Peyer's patch (tissue), 4 donors: ENCODE measurements at regions not wholly inside any gene's neighbourhood (a gene's known extent, or its start where the extent isn't known, plus 50 kb on each side); places are given as distances from the start of the nearest gene placed in this dataset.
"Not testable (repeated sequence)": the region's sequence is repeated elsewhere in the genome, so short reads cannot be mapped to it uniquely, and the experiment has no call there.

Experiments
- DNase-seq, 3 donors: peaks; one replicate each; pipeline ENCODE4 v3.0.0-alpha.2; 2017 to 2019
- H3K27ac ChIP-seq, 4 donors: fragments of 200-600 bp; sonication (generic); one replicate each; pipeline ENCODE4 v1.5.1; 2016 to 2019
- H3K27me3 ChIP-seq, 2 donors: fragments of 200-600 bp; sonication (generic); one replicate each; pipeline ENCODE4 v1.5.1; 2019
- H3K36me3 ChIP-seq, 3 donors: fragments of 200-600 bp; sonication (generic); one replicate each; pipeline ENCODE4 v1.5.1; 2016 to 2019
- H3K4me1 ChIP-seq, 4 donors: fragments of 200-600 bp; sonication (generic); one replicate each; pipeline ENCODE4 v1.5.1; 2016 to 2019
- H3K4me3 ChIP-seq, 4 donors: fragments of 200-600 bp; sonication (generic); 1 replicate in 3 of 4; 2 replicates in 1 of 4; pipeline ENCODE4 v1.5.1; 2016 to 2019; ENCODE audit warnings: mild to moderate bottlenecking in 1 of 4
- H3K9me3 ChIP-seq, 4 donors: fragments of 200-600 bp; sonication (generic); one replicate each; pipeline ENCODE4 v1.5.1; 2016 to 2019; ENCODE audit warnings: mild to moderate bottlenecking in 1 of 4
- POLR2A ChIP-seq, 2 donors: fragments of 450-650 bp; IDR thresholded peaks; one replicate each; pipeline ENCODE4 v1.5.1; 2017; ENCODE audit warnings: antibody characterized with exemption in 2 of 2, mild to moderate bottlenecking in 2 of 2, moderate library complexity in 2 of 2
- TF ChIP-seq, protein P1 (sequence below), 6 experiments: fragments of 450-650 bp in 4 of 6; fragments of 200-600 bp in 2 of 6; sonication (generic) in 1 of 6; IDR thresholded peaks; one replicate each; pipeline ENCODE4 v1.5.1; 2017 to 2019; ENCODE audit warnings: antibody characterized with exemption in 6 of 6, mild to moderate bottlenecking in 3 of 6, moderate library complexity in 1 of 6

DNA sequence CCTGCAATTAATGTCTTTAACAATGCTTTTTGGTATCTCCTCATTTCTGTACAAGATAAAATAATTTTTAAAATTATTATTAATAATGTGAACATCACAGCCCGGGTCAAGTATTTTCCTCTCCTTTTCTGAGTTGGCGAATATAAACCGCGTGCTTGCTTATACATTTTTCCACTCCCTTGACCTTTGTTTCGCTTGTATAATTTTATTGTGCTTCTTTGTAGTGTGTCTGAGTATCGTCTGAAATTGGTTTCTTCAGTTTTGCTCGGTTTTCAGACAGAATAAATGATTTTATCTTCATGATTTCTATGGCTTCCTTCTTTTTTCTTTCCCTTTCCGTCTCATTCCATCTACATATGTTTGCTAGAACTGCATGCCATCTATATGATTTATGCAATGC, 448.5 kb downstream of the MAT2B start:
- Histone ChIP-seq H3K27me3 (no peaks in the 10 kb centered on the region), H3K4me3 (no peak overlapping the region), H3K4me1 (no peaks in the 10 kb centered on the region), H3K36me3 (no peaks in the 10 kb centered on the region), H3K27ac (no peak overlapping the region), H3K9me3 (no peaks in the 10 kb centered on the region)
- TF ChIP-seq, protein P1, sequence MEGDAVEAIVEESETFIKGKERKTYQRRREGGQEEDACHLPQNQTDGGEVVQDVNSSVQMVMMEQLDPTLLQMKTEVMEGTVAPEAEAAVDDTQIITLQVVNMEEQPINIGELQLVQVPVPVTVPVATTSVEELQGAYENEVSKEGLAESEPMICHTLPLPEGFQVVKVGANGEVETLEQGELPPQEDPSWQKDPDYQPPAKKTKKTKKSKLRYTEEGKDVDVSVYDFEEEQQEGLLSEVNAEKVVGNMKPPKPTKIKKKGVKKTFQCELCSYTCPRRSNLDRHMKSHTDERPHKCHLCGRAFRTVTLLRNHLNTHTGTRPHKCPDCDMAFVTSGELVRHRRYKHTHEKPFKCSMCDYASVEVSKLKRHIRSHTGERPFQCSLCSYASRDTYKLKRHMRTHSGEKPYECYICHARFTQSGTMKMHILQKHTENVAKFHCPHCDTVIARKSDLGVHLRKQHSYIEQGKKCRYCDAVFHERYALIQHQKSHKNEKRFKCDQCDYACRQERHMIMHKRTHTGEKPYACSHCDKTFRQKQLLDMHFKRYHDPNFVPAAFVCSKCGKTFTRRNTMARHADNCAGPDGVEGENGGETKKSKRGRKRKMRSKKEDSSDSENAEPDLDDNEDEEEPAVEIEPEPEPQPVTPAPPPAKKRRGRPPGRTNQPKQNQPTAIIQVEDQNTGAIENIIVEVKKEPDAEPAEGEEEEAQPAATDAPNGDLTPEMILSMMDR (IDR thresholded peaks at IDR 0.05), result no peak
- TF ChIP-seq POLR2A (IDR thresholded peaks at IDR 0.05), result no peak
- no peak for DNase-seq

DNA sequence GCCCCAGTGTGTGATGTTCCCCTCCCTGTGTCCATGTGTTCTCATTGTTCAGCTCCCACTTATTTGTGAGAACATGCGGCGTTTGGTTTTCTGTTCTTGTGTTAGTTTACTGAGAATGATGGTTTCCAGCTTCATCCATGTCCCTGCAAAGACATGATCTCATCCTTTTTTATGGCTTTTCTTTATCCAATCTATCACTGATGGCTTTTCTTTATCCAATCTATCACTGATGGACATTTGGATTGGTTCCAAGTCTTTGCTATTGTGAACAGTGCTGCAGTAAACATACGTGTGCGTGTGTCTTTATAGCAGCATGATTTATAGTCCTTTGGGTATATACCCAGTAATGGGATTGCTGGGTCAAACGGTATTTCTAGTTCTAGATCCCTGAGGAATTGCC, 455.8 kb downstream of the MAT2B start:
- H3K36me3 ChIP-seq, H3K4me3 ChIP-seq, H3K9me3 ChIP-seq, H3K4me1 ChIP-seq, H3K27me3 ChIP-seq, DNase-seq, H3K27ac ChIP-seq: not testable (repeated sequence)

DNA sequence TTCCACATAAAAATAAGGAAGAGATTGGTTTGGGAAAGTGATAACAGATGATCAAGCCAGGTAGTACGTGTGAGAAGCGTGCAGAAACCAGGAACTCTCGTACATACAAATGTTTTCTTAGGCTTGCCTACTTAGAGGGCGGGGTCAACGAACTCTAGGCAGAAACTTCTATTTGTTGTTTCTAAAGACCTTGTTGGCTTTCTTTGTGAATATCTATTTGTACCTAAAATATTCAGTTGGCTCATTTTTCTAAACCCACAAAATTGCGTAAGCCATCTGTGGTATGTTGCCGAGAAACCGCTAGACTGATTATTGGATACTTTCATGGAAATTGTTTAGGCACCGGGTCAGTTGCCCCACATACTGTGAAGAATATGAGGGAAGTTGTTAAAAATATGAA, 458.5 kb downstream of the MAT2B start:
- Histone ChIP-seq H3K36me3 (no peaks in the 10 kb centered on the region), H3K27ac (no peak overlapping the region), H3K9me3 (no peaks in the 10 kb centered on the region), H3K27me3 (no peaks in the 10 kb centered on the region), H3K4me3 (no peak overlapping the region), H3K4me1 (no peaks in the 10 kb centered on the region)
- no peak for TF ChIP-seq POLR2A (IDR thresholded peaks at IDR 0.05)
- TF ChIP-seq, protein P1 (IDR thresholded peaks at IDR 0.05), result no peak
- DNase-seq, result no peak

DNA sequence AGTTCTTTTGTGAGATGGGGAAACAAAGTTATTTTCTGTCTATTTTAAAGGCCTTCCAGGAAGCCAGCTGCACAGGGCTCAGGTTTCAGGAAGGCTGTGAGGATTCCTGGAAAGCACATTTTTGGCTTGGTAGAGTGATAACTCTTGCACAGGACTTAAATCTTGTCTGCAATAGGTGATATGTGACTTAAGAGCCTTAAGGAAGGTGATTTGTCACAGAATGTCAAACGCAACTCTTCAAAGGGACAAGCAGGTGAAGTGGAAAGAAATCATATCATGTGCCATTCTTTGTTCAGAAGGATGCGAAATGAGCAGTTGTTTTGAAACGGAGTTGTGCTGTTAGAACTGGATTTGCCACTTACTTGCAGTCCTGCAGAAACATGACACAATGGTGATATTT, 459.3 kb downstream of the MAT2B start:
- Histone ChIP-seq H3K27ac (no peak overlapping the region), H3K4me3 (no peak overlapping the region), H3K27me3 (no peaks in the 10 kb centered on the region), H3K4me1 (no peaks in the 10 kb centered on the region), H3K36me3 (no peaks in the 10 kb centered on the region), H3K9me3 (no peaks in the 10 kb centered on the region)
- DNase-seq, result no peak
- no peak for TF ChIP-seq POLR2A (IDR thresholded peaks at IDR 0.05)
- TF ChIP-seq, protein P1 (IDR thresholded peaks at IDR 0.05), result no peak

DNA sequence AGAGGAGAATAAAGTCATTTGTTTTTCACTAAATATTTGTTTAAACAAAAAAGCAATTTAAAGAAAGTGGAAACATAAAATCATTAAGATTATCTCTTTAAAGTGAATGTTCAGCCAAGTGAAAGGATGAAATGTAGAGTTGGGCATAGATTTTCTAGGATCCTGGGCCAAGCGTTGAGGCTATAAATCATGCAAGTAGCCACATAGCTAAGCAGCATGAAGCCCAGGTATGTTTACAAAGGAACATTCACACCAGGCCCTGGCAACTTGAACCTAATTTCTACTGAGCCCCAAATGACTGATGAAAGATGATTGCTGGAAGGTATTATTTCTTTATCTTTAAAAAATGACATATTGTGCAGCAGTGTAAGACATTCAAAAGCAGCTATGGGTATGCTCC, 461.8 kb downstream of the MAT2B start:
- TF ChIP-seq POLR2A (IDR thresholded peaks at IDR 0.05), result no peak
- Histone ChIP-seq H3K4me3 (no peak overlapping the region), H3K27me3 (no peaks in the 10 kb centered on the region), H3K4me1 (no peaks in the 10 kb centered on the region), H3K36me3 (no peaks in the 10 kb centered on the region), H3K27ac (no peak overlapping the region), H3K9me3 (no peaks in the 10 kb centered on the region)
- DNase-seq, result no peak

DNA sequence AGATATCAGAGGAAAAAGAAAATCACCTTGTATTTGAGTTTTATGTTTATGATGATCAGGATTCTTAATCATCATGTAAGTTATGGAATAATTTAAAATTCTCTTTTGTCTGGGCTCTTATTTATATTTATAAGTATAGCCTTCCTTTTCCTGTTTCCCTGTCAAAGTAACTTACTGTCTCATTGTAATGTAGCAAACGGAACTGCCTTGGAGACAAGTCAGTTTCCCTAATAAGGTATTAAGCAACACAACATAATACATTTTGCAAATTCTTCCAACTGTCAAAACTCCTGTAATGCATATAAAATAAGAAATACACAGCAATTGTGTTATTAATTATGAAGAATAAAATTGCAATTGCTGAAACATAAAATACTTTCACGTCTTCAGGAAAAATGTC, 463.2 kb downstream of the MAT2B start:
- no peak for TF ChIP-seq POLR2A (IDR thresholded peaks at IDR 0.05)
- TF ChIP-seq, protein P1 (IDR thresholded peaks at IDR 0.05), result no peak
- H3K9me3 ChIP-seq, result no peaks in the 10 kb centered on the region
- no peaks in the 10 kb centered on the region for H3K36me3 ChIP-seq
- no peak overlapping the region for H3K27ac ChIP-seq
- H3K4me3 ChIP-seq, result no peak overlapping the region
- H3K27me3 ChIP-seq, result no peaks in the 10 kb centered on the region
- no peaks in the 10 kb centered on the region for H3K4me1 ChIP-seq
- no peak for DNase-seq

DNA sequence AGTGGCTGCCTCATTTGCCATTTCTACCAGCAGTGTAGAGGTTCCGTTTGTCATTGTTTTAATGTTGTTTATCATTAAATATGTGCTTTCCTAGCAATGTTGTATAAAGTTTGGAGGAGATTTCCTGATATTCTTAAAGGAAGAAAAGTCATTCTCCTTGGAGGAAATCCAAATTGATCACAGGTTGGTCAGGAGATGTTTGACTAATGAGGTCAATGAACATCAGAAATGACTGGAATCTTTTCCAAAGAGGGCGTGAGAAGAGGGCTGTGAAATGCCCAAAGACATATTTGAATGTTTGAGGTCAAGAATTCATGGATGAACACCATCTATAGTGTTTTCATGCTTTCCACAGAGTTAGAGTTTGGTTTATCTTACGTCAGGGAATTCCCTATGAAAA, 471.3 kb downstream of the MAT2B start:
- H3K36me3 ChIP-seq, result no peaks in the 10 kb centered on the region
- H3K27me3 ChIP-seq, result no peaks in the 10 kb centered on the region
- DNase-seq, result no peak
- no peaks in the 10 kb centered on the region for H3K4me1 ChIP-seq
- no peak overlapping the region for H3K27ac ChIP-seq
- TF ChIP-seq, protein P1 (IDR thresholded peaks at IDR 0.05), result no peak
- no peak for TF ChIP-seq POLR2A (IDR thresholded peaks at IDR 0.05)
- H3K4me3 ChIP-seq, result no peak overlapping the region
- no peaks in the 10 kb centered on the region for H3K9me3 ChIP-seq
